ENCODE measurements at regions not wholly inside any gene's neighbourhood (a gene's known extent, or its start where the extent isn't known, plus 50 kb on each side); places are given as distances from the start of the nearest gene placed in this dataset.

- H3K27ac ChIP-seq, result no peak overlapping the region
- TF ChIP-seq CTCF (IDR thresholded peaks at IDR 0.05) (no peak), ZFX (IDR thresholded peaks at IDR 0.05; ENCODE audit: borderline replicate concordance) (no peak)
Observed at GRCh38 chr13:66071608-66072007, 1158.5 kb downstream of the PCDH9 start.

GRCh38 chr13:66071029-66071428 is 1159.1 kb downstream of the PCDH9 start:
- no peak overlapping the region for H3K27ac ChIP-seq
- no peak for TF ChIP-seq ZFX (IDR thresholded peaks at IDR 0.05; ENCODE audit: borderline replicate concordance)
- TF ChIP-seq CTCF (IDR thresholded peaks at IDR 0.05), result no peak

GRCh38 chr13:66069570-66069969 is 1160.6 kb downstream of the PCDH9 start:
- H3K27ac ChIP-seq, result no peak overlapping the region
- TF ChIP-seq ZFX (IDR thresholded peaks at IDR 0.05; ENCODE audit: borderline replicate concordance) (no peak), CTCF (IDR thresholded peaks at IDR 0.05) (no peak)

- TF ChIP-seq CTCF (IDR thresholded peaks at IDR 0.05) (no peak), ZFX (IDR thresholded peaks at IDR 0.05; ENCODE audit: borderline replicate concordance) (no peak)
- no peak overlapping the region for H3K27ac ChIP-seq
Observed at GRCh38 chr13:66068683-66069082, 1161.5 kb downstream of the PCDH9 start.

GRCh38 chr13:66048888-66049287 is 1181.2 kb downstream of the PCDH9 start:
- no peak for TF ChIP-seq ZFX (IDR thresholded peaks at IDR 0.05; ENCODE audit: borderline replicate concordance)
- no peak for TF ChIP-seq CTCF (IDR thresholded peaks at IDR 0.05)
- no peak overlapping the region for H3K27ac ChIP-seq

- no peak for TF ChIP-seq CTCF (IDR thresholded peaks at IDR 0.05)
- TF ChIP-seq ZFX (IDR thresholded peaks at IDR 0.05; ENCODE audit: borderline replicate concordance), result no peak
- no peak overlapping the region for H3K27ac ChIP-seq
Observed at GRCh38 chr13:66040506-66040905, 1189.6 kb downstream of the PCDH9 start.

- H3K27ac ChIP-seq, result no peak overlapping the region
- no peak for TF ChIP-seq ZFX (IDR thresholded peaks at IDR 0.05; ENCODE audit: borderline replicate concordance)
- TF ChIP-seq CTCF (IDR thresholded peaks at IDR 0.05), result no peak
Observed at GRCh38 chr13:66037096-66037495, 1193.0 kb downstream of the PCDH9 start.

All from 22Rv1 (cell line).